Stimulated activated naive B cell treated with anti-CD40 and anti-IgM and Interleukin-4, amounts not matched to agents 10 μg/mL and 1 μg/mL and 100 μg/mL, for 72 hours (primary cell): ENCODE measurements at regions not wholly inside any gene's neighbourhood (a gene's known extent, or its start where the extent isn't known, plus 50 kb on each side); places are given as distances from the start of the nearest gene placed in this dataset.
A peak's percentile ranks its signal among the peaks of the same experiment; 100 is the strongest.

Experiments
- ATAC-seq, 2 donors: fragments of 150-1000 bp; cut with Tn5 transposase; replicated peaks; 2 replicates each; pipeline ENCODE4 v1.10.0; 2021; ENCODE audit warnings: moderate library complexity in 1 of 2
- DNase-seq: peaks from one replicate; pipeline ENCODE4 v3.0.0; 2021
- H3K27ac Mint-ChIP-seq: one replicate; pipeline ENCODE4 v1.8.0; 2022; ENCODE audit warnings: mild to moderate bottlenecking, mixed read lengths
- H3K27me3 Mint-ChIP-seq, 2 donors: one replicate each; pipeline ENCODE4 v1.8.0; 2022; ENCODE audit warnings: mixed read lengths in 2 of 2
- H3K36me3 Mint-ChIP-seq, 2 donors: one replicate each; pipeline ENCODE4 v1.8.0; 2022; ENCODE audit warnings: mixed read lengths in 2 of 2, mild to moderate bottlenecking in 1 of 2
- H3K4me1 Mint-ChIP-seq, 2 donors: one replicate each; pipeline ENCODE4 v1.8.0; 2022; ENCODE audit warnings: mixed read lengths in 2 of 2, mild to moderate bottlenecking in 1 of 2
- H3K4me3 Mint-ChIP-seq, 2 donors: one replicate each; pipeline ENCODE4 v1.8.0; 2022; ENCODE audit warnings: mild to moderate bottlenecking in 2 of 2, mixed read lengths in 2 of 2, moderate library complexity in 1 of 2
- H3K9me3 Mint-ChIP-seq, 2 donors: one replicate each; pipeline ENCODE4 v1.8.0; 2022; ENCODE audit warnings: mixed read lengths in 2 of 2, mild to moderate bottlenecking in 1 of 2

GRCh38 chr17:51434434-51435170 is 174.3 kb downstream of the UTP18 start:
- no peak for DNase-seq
- H3K27ac Mint-ChIP-seq: no peak overlapping the region
- ATAC-seq: no peak
- H3K9me3 Mint-ChIP-seq: no peaks in the 10 kb centered on the region
- H3K36me3 Mint-ChIP-seq: no peaks in the 10 kb centered on the region
- peaks cover 0 to 18% of the 10 kb centered on the region in 2 donors for H3K27me3 Mint-ChIP-seq
- no peaks in the 10 kb centered on the region for H3K4me1 Mint-ChIP-seq
- no peak overlapping the region for H3K4me3 Mint-ChIP-seq

GRCh38 chr17:51435171-51435552 is 174.8 kb downstream of the UTP18 start:
- Mint-ChIP-seq H3K36me3 (no peaks in the 10 kb centered on the region), H3K27ac (no peak overlapping the region), H3K9me3 (no peaks in the 10 kb centered on the region), H3K27me3 (peaks cover 0 to 18% of the 10 kb centered on the region in 2 donors), H3K4me3 (no peak overlapping the region), H3K4me1 (no peaks in the 10 kb centered on the region)
- ATAC-seq (no peak), DNase-seq (no peak)

GRCh38 chr17:51435641-51436091 is 175.3 kb downstream of the UTP18 start:
- Mint-ChIP-seq H3K27ac (no peak overlapping the region), H3K4me3 (no peak overlapping the region), H3K9me3 (no peaks in the 10 kb centered on the region), H3K36me3 (no peaks in the 10 kb centered on the region), H3K27me3 (peaks cover 0 to 18% of the 10 kb centered on the region in 2 donors), H3K4me1 (no peaks in the 10 kb centered on the region)
- DNase-seq (no peak), ATAC-seq (peak in 1 of 2 donors; percentile 59)

GRCh38 chr17:51439395-51440229 is 179.3 kb downstream of the UTP18 start:
- DNase-seq (no peak), ATAC-seq (no peak)
- Mint-ChIP-seq H3K36me3 (no peaks in the 10 kb centered on the region), H3K9me3 (no peaks in the 10 kb centered on the region), H3K27ac (no peak overlapping the region), H3K4me1 (no peaks in the 10 kb centered on the region), H3K4me3 (no peak overlapping the region), H3K27me3 (peaks cover 0 to 13% of the 10 kb centered on the region in 2 donors)

GRCh38 chr17:51441431-51441830 is 181.1 kb downstream of the UTP18 start:
- Mint-ChIP-seq H3K4me1 (no peaks in the 10 kb centered on the region), H3K27me3 (peaks cover 0 to 20% of the 10 kb centered on the region in 2 donors), H3K36me3 (no peaks in the 10 kb centered on the region), H3K9me3 (no peaks in the 10 kb centered on the region), H3K27ac (no peak overlapping the region), H3K4me3 (no peak overlapping the region)
- ATAC-seq (no peak), DNase-seq (no peak)

GRCh38 chr17:51442088-51442865 is 181.9 kb downstream of the UTP18 start:
- ATAC-seq: no peak
- Mint-ChIP-seq H3K4me3 (no peak overlapping the region), H3K27me3 (peaks cover 0 to 21% of the 10 kb centered on the region in 2 donors), H3K9me3 (no peaks in the 10 kb centered on the region), H3K27ac (no peak overlapping the region), H3K4me1 (no peaks in the 10 kb centered on the region), H3K36me3 (no peaks in the 10 kb centered on the region)
- no peak for DNase-seq

- Mint-ChIP-seq H3K9me3 (peaks cover 0 to 2% of the 10 kb centered on the region in 2 donors), H3K27me3 (peaks cover 0 to 12% of the 10 kb centered on the region in 2 donors), H3K27ac (no peak overlapping the region), H3K36me3 (no peaks in the 10 kb centered on the region), H3K4me3 (no peak overlapping the region), H3K4me1 (no peaks in the 10 kb centered on the region)
- no peak for ATAC-seq
- DNase-seq: no peak
Measured at GRCh38 chr17:51443646-51444045, 183.3 kb downstream of the UTP18 start.

GRCh38 chr17:51445946-51446345 is 185.6 kb downstream of the UTP18 start:
- H3K4me3 Mint-ChIP-seq: no peak overlapping the region
- no peaks in the 10 kb centered on the region for H3K4me1 Mint-ChIP-seq
- peaks cover 0 to 2% of the 10 kb centered on the region in 2 donors for H3K9me3 Mint-ChIP-seq
- H3K27me3 Mint-ChIP-seq: peaks cover 0 to 16% of the 10 kb centered on the region in 2 donors
- ATAC-seq (no peak), DNase-seq (no peak)
- H3K36me3 Mint-ChIP-seq: no peaks in the 10 kb centered on the region
- H3K27ac Mint-ChIP-seq: no peak overlapping the region

GRCh38 chr17:51454456-51454978 is 194.2 kb downstream of the UTP18 start:
- no peak for ATAC-seq
- Mint-ChIP-seq H3K36me3 (no peaks in the 10 kb centered on the region), H3K27ac (no peak overlapping the region)

GRCh38 chr17:51455211-51455610 is 194.9 kb downstream of the UTP18 start:
- no peaks in the 10 kb centered on the region for H3K36me3 Mint-ChIP-seq
- H3K4me1 Mint-ChIP-seq: no peaks in the 10 kb centered on the region
- H3K4me3 Mint-ChIP-seq: no peak overlapping the region
- DNase-seq (no peak), ATAC-seq (no peak)
- H3K27me3 Mint-ChIP-seq: peaks cover 8 to 10% of the 10 kb centered on the region in 2 donors
- H3K27ac Mint-ChIP-seq: no peak overlapping the region
- peaks cover 0 to 4% of the 10 kb centered on the region in 2 donors for H3K9me3 Mint-ChIP-seq

More at GRCh38 chr17:51454456-51454978, 194.2 kb downstream of the UTP18 start:
- peaks cover 0 to 4% of the 10 kb centered on the region in 2 donors for H3K9me3 Mint-ChIP-seq
- no peaks in the 10 kb centered on the region for H3K4me1 Mint-ChIP-seq
- DNase-seq: no peak
- peaks cover 8 to 12% of the 10 kb centered on the region in 2 donors for H3K27me3 Mint-ChIP-seq
- H3K4me3 Mint-ChIP-seq: no peak overlapping the region

- no peak overlapping the region for H3K4me3 Mint-ChIP-seq
- no peaks in the 10 kb centered on the region for H3K36me3 Mint-ChIP-seq
- H3K9me3 Mint-ChIP-seq: peaks cover 0 to 4% of the 10 kb centered on the region in 2 donors
- DNase-seq (no peak), ATAC-seq (no peak)
- H3K4me1 Mint-ChIP-seq: no peaks in the 10 kb centered on the region
- no peak overlapping the region for H3K27ac Mint-ChIP-seq
- H3K27me3 Mint-ChIP-seq: peaks cover 10 to 16% of the 10 kb centered on the region in 2 donors
Measured at GRCh38 chr17:51455931-51456330, 195.6 kb downstream of the UTP18 start.

GRCh38 chr17:51456942-51457341 is 196.6 kb downstream of the UTP18 start:
- Mint-ChIP-seq H3K9me3 (peaks cover 0 to 4% of the 10 kb centered on the region in 2 donors), H3K4me3 (no peak overlapping the region), H3K27ac (no peak overlapping the region), H3K4me1 (no peaks in the 10 kb centered on the region), H3K27me3 (peaks cover 10 to 21% of the 10 kb centered on the region in 2 donors), H3K36me3 (no peaks in the 10 kb centered on the region)
- ATAC-seq (no peak), DNase-seq (no peak)

- H3K4me3 Mint-ChIP-seq: no peak overlapping the region
- H3K4me1 Mint-ChIP-seq: no peaks in the 10 kb centered on the region
- H3K27ac Mint-ChIP-seq: no peak overlapping the region
- DNase-seq (no peak), ATAC-seq (peak; percentile 34)
- H3K27me3 Mint-ChIP-seq: peaks cover 6 to 46% of the 10 kb centered on the region in 2 donors
- no peaks in the 10 kb centered on the region for H3K36me3 Mint-ChIP-seq
- H3K9me3 Mint-ChIP-seq: no peaks in the 10 kb centered on the region
Measured at GRCh38 chr17:51461578-51462004, 201.2 kb downstream of the UTP18 start.

- no peak for DNase-seq
- H3K27me3 Mint-ChIP-seq: peaks cover 7 to 45% of the 10 kb centered on the region in 2 donors
- H3K4me3 Mint-ChIP-seq: no peak overlapping the region
- H3K9me3 Mint-ChIP-seq: no peaks in the 10 kb centered on the region
- H3K4me1 Mint-ChIP-seq: no peaks in the 10 kb centered on the region
- H3K36me3 Mint-ChIP-seq: no peaks in the 10 kb centered on the region
- no peak overlapping the region for H3K27ac Mint-ChIP-seq
- ATAC-seq: no peak
Measured at GRCh38 chr17:51463353-51463752, 203.0 kb downstream of the UTP18 start.
